WTC11 (cell line): ENCODE measurements at regions not wholly inside any gene's neighbourhood (a gene's known extent, or its start where the extent isn't known, plus 50 kb on each side); places are given as distances from the start of the nearest gene placed in this dataset.
A peak's percentile ranks its signal among the peaks of the same experiment; 100 is the strongest.

ENCODE experiments used
- ATAC-seq: fragments of 200-7000 bp; cut with Tn5 transposase; 2 replicates; pipeline ENCODE4 v1.10.0; 2021; ENCODE audit warnings: mild to moderate bottlenecking, moderate library complexity
- CTCF ChIA-PET: fragments of 300-600 bp; sonication (Branson Sonifier 250); formaldehyde crosslinking; loops from one replicate; lab custom pipeline; 2021; ENCODE audit warnings: antibody characterized with exemption; lab: Charles Lee
- POLR2A ChIA-PET: fragments of 350-600 bp; sonication (Branson Sonifier 250); formaldehyde crosslinking; loops from one replicate; lab custom pipeline; 2021; ENCODE audit warnings: antibody characterized with exemption; lab: Charles Lee
- DNase-seq: peaks from one replicate; pipeline ENCODE4 v3.0.0; 2021; ENCODE audit warnings: low spot score
- H3K27ac Mint-ChIP-seq: 2 replicates; pipeline ENCODE4 v1.8.0; 2021; ENCODE audit warnings: mixed read lengths
- H3K27me3 Mint-ChIP-seq: 2 replicates; pipeline ENCODE4 v1.8.0; 2021; ENCODE audit warnings: low read depth, mild to moderate bottlenecking, moderate library complexity, mixed read lengths
- H3K36me3 Mint-ChIP-seq: 2 replicates; pipeline ENCODE4 v1.8.0; 2021; ENCODE audit warnings: mixed read lengths
- H3K4me1 Mint-ChIP-seq: 2 replicates; pipeline ENCODE4 v1.8.0; 2022; ENCODE audit warnings: mixed read lengths
- H3K4me3 Mint-ChIP-seq: 2 replicates; pipeline ENCODE4 v1.8.0; 2021; ENCODE audit warnings: mild to moderate bottlenecking, moderate library complexity, mixed read lengths
- H3K9me3 Mint-ChIP-seq: 2 replicates; pipeline ENCODE4 v1.8.0; 2021; ENCODE audit warnings: mixed read lengths
- ARID4B ChIP-seq: sonication (generic); formaldehyde crosslinking; IDR thresholded peaks from 2 replicates; pipeline ENCODE4 v1.8.0; 2023; ENCODE audit warnings: missing genetic modification reagents, mild to moderate bottlenecking, borderline replicate concordance
- ATF1 ChIP-seq: sonication (generic); formaldehyde crosslinking; IDR thresholded peaks from 2 replicates; pipeline ENCODE4 v1.8.1; 2023; ENCODE audit warnings: mild to moderate bottlenecking, moderate library complexity, missing genetic modification reagents
- ATF6 ChIP-seq: sonication (generic); formaldehyde crosslinking; IDR thresholded peaks from 2 replicates; pipeline ENCODE4 v1.8.1; 2023; ENCODE audit warnings: mild to moderate bottlenecking, missing genetic modification reagents
- CTCF ChIP-seq: fragments of 200-600 bp; IDR thresholded peaks from 2 replicates; pipeline ENCODE4 v1.8.0; 2022; ENCODE audit warnings: antibody characterized with exemption
- FOXP1 ChIP-seq: sonication (generic); formaldehyde crosslinking; IDR thresholded peaks from 2 replicates; pipeline ENCODE4 v1.8.0; 2022; ENCODE audit warnings: missing genetic modification reagents, mild to moderate bottlenecking, moderate library complexity, borderline replicate concordance
- NFE2L1 ChIP-seq: sonication (generic); formaldehyde crosslinking; IDR thresholded peaks from 2 replicates; pipeline ENCODE4 v1.8.1; 2023; ENCODE audit warnings: missing genetic modification reagents
- NR1H2 ChIP-seq: sonication (generic); formaldehyde crosslinking; IDR thresholded peaks from 2 replicates; pipeline ENCODE4 v1.9.0; 2021; ENCODE audit warnings: mild to moderate bottlenecking, moderate library complexity, missing genetic modification reagents
- SMAD3 ChIP-seq: sonication (generic); formaldehyde crosslinking; IDR thresholded peaks from 2 replicates; pipeline ENCODE4 v1.8.0; 2022; ENCODE audit warnings: missing genetic modification reagents, mild to moderate bottlenecking, borderline replicate concordance
- SMAD4 ChIP-seq: sonication (generic); formaldehyde crosslinking; IDR thresholded peaks from 2 replicates; pipeline ENCODE4 v1.8.0; 2022; ENCODE audit warnings: mild to moderate bottlenecking, missing genetic modification reagents
- USF2 ChIP-seq: sonication (generic); formaldehyde crosslinking; IDR thresholded peaks from 2 replicates; pipeline ENCODE4 v1.8.1; 2023; ENCODE audit warnings: mild to moderate bottlenecking, missing genetic modification reagents, moderate library complexity
- ZBTB43 ChIP-seq: sonication (generic); formaldehyde crosslinking; IDR thresholded peaks from 2 replicates; pipeline ENCODE4 v1.8.1; 2023; ENCODE audit warnings: mild to moderate bottlenecking, missing genetic modification reagents
- ZNF512 ChIP-seq: sonication (generic); formaldehyde crosslinking; IDR thresholded peaks from 2 replicates; pipeline ENCODE4 v1.8.1; 2022; ENCODE audit warnings: missing genetic modification reagents, borderline replicate concordance
- TF ChIP-seq, protein P1 (sequence below): fragments of 250-450 bp; sonication (Bioruptor Pico); IDR thresholded peaks from 2 replicates; pipeline ENCODE4 v1.9.0; 2021; ENCODE audit warnings: mild to moderate bottlenecking

GRCh38 chr13:76016799-76017400 lies 380.8 kb downstream of the LMO7 start:
- peak; percentile 78 for ATAC-seq
- Mint-ChIP-seq H3K9me3 (no peaks in the 10 kb centered on the region), H3K27ac (no peak overlapping the region), H3K4me3 (no peak overlapping the region), H3K36me3 (no peaks in the 10 kb centered on the region), H3K4me1 (peaks cover 6% of the 10 kb centered on the region), H3K27me3 (no peaks in the 10 kb centered on the region)
- peak; percentile 58 for DNase-seq
- no peak for TF ChIP-seq ATF1
- TF ChIP-seq CTCF: 0 out of 2 replicates have a peak, but pooled peaks have one; percentile 30
- TF ChIP-seq ZBTB43 (CRISPR knock-in tag): no peak
- no peak for TF ChIP-seq SMAD4 (CRISPR knock-in tag)
- TF ChIP-seq ZNF512: no peak
- POLR2A ChIA-PET: no interaction called here
- CTCF ChIA-PET: interaction anchor here (0.6 to 1.7 kb wide), 10 partner anchors 10 to 342 kb away, joined by 3 to 14 read pairs (median 5); no protein-coding TSS in a partner anchor

- H3K4me3 Mint-ChIP-seq: no peak overlapping the region
- CTCF ChIA-PET: interaction anchor here (0.6 kb wide), 1 partner anchor 138 kb away, joined by 3 read pairs; no protein-coding TSS in a partner anchor
- no peak overlapping the region for H3K27ac Mint-ChIP-seq
- no peak for DNase-seq
- peaks cover 3% of the 10 kb centered on the region for H3K4me1 Mint-ChIP-seq
- no peaks in the 10 kb centered on the region for H3K9me3 Mint-ChIP-seq
- no peaks in the 10 kb centered on the region for H3K27me3 Mint-ChIP-seq
- POLR2A ChIA-PET: interaction anchor here (0.6 kb wide), 1 partner anchor 408 kb away, joined by 4 read pairs; no protein-coding TSS in a partner anchor
- no peaks in the 10 kb centered on the region for H3K36me3 Mint-ChIP-seq
- no peak for ATAC-seq
- TF ChIP-seq SMAD3 (CRISPR knock-in tag): no peak
- TF ChIP-seq NR1H2 (CRISPR knock-in tag): no peak
- TF ChIP-seq CTCF: no peak
- TF ChIP-seq FOXP1 (CRISPR knock-in tag): no peak
- TF ChIP-seq USF2 (CRISPR knock-in tag): no peak
- TF ChIP-seq ARID4B (CRISPR knock-in tag): no peak
- TF ChIP-seq, protein P1, sequence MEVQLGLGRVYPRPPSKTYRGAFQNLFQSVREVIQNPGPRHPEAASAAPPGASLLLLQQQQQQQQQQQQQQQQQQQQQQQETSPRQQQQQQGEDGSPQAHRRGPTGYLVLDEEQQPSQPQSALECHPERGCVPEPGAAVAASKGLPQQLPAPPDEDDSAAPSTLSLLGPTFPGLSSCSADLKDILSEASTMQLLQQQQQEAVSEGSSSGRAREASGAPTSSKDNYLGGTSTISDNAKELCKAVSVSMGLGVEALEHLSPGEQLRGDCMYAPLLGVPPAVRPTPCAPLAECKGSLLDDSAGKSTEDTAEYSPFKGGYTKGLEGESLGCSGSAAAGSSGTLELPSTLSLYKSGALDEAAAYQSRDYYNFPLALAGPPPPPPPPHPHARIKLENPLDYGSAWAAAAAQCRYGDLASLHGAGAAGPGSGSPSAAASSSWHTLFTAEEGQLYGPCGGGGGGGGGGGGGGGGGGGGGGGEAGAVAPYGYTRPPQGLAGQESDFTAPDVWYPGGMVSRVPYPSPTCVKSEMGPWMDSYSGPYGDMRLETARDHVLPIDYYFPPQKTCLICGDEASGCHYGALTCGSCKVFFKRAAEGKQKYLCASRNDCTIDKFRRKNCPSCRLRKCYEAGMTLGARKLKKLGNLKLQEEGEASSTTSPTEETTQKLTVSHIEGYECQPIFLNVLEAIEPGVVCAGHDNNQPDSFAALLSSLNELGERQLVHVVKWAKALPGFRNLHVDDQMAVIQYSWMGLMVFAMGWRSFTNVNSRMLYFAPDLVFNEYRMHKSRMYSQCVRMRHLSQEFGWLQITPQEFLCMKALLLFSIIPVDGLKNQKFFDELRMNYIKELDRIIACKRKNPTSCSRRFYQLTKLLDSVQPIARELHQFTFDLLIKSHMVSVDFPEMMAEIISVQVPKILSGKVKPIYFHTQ (CRISPR knock-in tag): no peak
- TF ChIP-seq ATF6 (CRISPR knock-in tag): no peak
- no peak for TF ChIP-seq NFE2L1
These were observed 378.5 kb downstream of the LMO7 start for GRCh38 chr13:76014406-76015318.
